ENCODE measurements at regions not wholly inside any gene's neighbourhood (a gene's known extent, or its start where the extent isn't known, plus 50 kb on each side); places are given as distances from the start of the nearest gene placed in this dataset.

DNA sequence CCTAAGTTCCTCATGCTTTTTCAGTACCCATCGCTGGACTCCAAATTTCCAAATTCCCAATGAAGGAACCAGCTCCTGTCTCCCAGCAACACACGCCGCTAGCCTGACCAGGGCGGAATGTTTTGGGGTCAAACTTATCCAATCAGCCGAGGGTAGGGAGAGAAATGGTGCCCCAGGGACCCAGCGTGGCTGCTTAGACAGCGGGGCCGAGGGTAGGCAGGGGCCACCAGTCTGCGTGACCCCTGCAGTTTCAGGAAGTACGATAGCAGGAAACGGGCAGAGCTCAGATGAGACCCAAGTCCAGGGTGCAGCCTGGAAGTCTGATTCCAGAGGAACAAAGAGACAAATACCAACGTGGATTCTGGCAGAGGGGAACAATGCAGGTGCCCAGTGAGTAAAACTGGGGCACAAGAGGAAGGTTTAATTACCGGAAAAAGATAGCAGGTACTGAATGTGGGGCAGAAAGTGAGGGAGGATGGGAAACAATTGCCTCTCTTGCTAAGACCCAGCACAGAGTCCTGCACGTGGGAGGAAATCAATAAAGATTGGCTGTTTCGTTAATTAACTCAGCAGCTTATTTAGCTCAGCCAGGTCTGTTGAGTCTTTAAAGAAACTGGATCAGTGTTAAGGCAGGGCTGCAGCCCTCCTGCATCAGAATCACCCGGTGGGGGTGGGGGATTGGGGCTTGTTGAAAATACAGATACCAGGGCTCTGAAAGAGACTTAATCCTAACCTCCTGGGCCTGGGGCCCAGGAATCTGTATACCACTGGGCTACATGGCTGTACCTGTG lies 50.4 kb upstream of the NFE2L3 start:
- no peak for DNase-seq

DNA sequence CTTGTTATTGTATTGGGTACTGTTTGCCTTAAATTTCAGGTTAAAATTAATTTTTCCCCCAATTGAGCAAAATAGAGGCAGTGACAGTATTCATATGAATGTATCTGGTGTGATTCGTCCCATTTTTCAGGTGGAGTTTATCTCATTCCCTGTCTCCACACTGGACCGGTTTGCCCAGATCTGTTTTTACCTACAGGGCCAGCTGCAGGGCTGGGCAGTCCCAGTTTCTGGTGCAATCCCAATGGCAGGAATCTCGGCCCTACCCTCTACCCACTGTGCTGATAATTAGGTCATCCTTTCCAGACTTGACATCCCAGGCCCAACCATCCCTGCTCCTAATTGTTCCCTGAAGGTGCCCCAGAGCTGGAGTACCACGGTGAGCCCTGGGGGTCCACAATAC lies 49.8 kb upstream of the NFE2L3 start:
- DNase-seq: no peak

Data from activated gamma-delta T cell (primary cell).